ENCODE measurements at regions not wholly inside any gene's neighbourhood (a gene's known extent, or its start where the extent isn't known, plus 50 kb on each side); places are given as distances from the start of the nearest gene placed in this dataset.

DNA sequence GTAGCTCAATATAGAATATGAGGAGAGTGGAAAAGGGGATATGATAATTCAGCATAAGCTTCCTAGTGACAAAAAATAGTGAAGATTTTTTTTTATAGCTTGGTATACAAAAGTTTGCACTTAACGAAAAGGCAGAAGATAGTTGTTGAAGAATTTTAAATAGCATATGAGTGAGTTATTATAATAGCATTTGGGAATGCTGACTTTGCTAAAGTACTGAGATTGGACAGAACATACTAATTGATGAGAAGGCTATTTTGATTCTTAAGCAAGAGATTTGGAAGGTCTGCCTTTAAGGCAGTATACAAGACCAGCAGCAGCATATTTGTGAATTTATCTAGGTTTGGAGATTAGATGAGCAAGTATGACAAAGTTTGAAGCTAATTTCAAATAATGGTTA lies 600.9 kb upstream of the POT1 start:
- intact Hi-C loops (cut with DNase I): no loop called here
- Histone ChIP-seq H3K27ac (no peak overlapping the region), H3K27me3 (ENCODE audit: insufficient read depth in 3 of 3, low read length in 2 of 3) (no peaks in the 10 kb centered on the region), H3K9me3 (no peaks in the 10 kb centered on the region), H3K4me3 (no peak overlapping the region), H3K36me3 (ENCODE audit: insufficient read depth in 1 of 2, low read depth in 1 of 2) (no peaks in the 10 kb centered on the region), H3K4me1 (no peaks in the 10 kb centered on the region)
- ATAC-seq (no peak), DNase-seq (no peak)
- TF ChIP-seq CTCF (IDR thresholded peaks at IDR 0.05): no peak
- WGBS, 3 donors: 81 to 85% (median 84%) methylated on average over 1 of the region's 1 CpG

GRCh38 chr7:125529249-125529648 lies 599.6 kb upstream of the POT1 start:
- Histone ChIP-seq H3K9me3 (no peaks in the 10 kb centered on the region), H3K36me3 (ENCODE audit: insufficient read depth in 1 of 2, low read depth in 1 of 2) (no peaks in the 10 kb centered on the region), H3K4me3 (no peak overlapping the region), H3K27me3 (ENCODE audit: insufficient read depth in 3 of 3, low read length in 2 of 3) (no peaks in the 10 kb centered on the region), H3K4me1 (no peaks in the 10 kb centered on the region), H3K27ac (no peak overlapping the region)
- intact Hi-C loops (cut with DNase I): no loop called here
- DNase-seq: no peak
- ATAC-seq: no peak
- no peak for TF ChIP-seq CTCF (IDR thresholded peaks at IDR 0.05)
- WGBS, 3 donors: 60 to 75% (median 71%) methylated on average over 1 of the region's 1 CpG

DNA sequence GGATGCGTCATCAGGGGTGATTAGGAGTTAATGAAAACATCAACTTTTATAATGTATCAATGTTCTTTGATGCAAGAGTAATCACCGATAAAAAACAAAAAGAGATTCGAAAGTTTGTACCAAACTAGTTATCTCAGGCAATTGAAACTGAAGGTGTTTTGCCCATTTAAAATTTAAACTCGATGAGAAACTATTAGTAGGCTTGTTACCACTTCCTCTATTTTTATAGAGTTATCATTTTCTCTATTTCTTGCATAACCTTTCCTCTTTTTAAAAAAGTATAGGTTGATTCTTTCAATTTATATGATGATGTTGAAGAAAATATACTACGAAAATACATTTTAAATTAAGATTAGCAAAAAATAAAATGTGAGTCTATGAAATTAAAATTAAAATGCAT lies 597.3 kb upstream of the POT1 start:
- no peak overlapping the region for H3K4me3 ChIP-seq
- H3K27me3 ChIP-seq (ENCODE audit: insufficient read depth in 3 of 3, low read length in 2 of 3): no peaks in the 10 kb centered on the region
- DNase-seq (no peak), ATAC-seq (no peak)
- no peaks in the 10 kb centered on the region for H3K9me3 ChIP-seq
- intact Hi-C loops (cut with DNase I): no loop called here
- no peaks in the 10 kb centered on the region for H3K4me1 ChIP-seq
- 86 to 90% (median 89%) methylated on average over 5 of the region's 5 CpGs for WGBS, 3 donors
- no peak overlapping the region for H3K27ac ChIP-seq
- no peak for TF ChIP-seq CTCF (IDR thresholded peaks at IDR 0.05)
- no peaks in the 10 kb centered on the region for H3K36me3 ChIP-seq (ENCODE audit: insufficient read depth in 1 of 2, low read depth in 1 of 2)

DNA sequence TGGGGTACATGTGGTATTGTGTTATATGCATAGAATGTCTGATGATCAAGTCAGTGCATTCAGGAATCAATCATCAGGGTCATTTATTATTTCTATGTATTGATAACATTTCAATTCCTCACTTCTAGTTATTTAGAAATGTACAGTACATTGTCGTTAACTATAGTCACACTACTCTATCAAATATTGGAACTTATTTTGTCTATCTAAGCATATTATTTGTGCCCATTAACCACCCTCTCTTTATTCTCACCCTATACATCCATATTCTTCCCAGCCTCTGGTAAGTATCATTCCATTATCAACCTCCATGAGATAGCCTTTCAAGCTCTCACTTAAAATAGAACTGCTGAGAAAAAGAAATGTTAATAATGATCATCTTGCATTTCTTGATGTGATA lies 596.5 kb upstream of the POT1 start:
- no peak for TF ChIP-seq CTCF (IDR thresholded peaks at IDR 0.05)
- Histone ChIP-seq H3K36me3 (ENCODE audit: insufficient read depth in 1 of 2, low read depth in 1 of 2) (no peaks in the 10 kb centered on the region), H3K4me3 (no peak overlapping the region), H3K9me3 (no peaks in the 10 kb centered on the region), H3K27me3 (ENCODE audit: insufficient read depth in 3 of 3, low read length in 2 of 3) (no peaks in the 10 kb centered on the region), H3K27ac (no peak overlapping the region), H3K4me1 (no peaks in the 10 kb centered on the region)
- DNase-seq (no peak), ATAC-seq (no peak)
- 98 to 100% (median 98%) methylated on average over 1 of the region's 1 CpG for WGBS, 3 donors
- intact Hi-C loops (cut with DNase I): no loop called here

GRCh38 chr7:125516194-125516593 lies 586.6 kb upstream of the POT1 start:
- Histone ChIP-seq H3K4me1 (no peaks in the 10 kb centered on the region), H3K9me3 (no peaks in the 10 kb centered on the region), H3K4me3 (no peak overlapping the region), H3K27ac (no peak overlapping the region), H3K36me3 (ENCODE audit: insufficient read depth in 1 of 2, low read depth in 1 of 2) (no peaks in the 10 kb centered on the region), H3K27me3 (ENCODE audit: insufficient read depth in 3 of 3, low read length in 2 of 3) (no peaks in the 10 kb centered on the region)
- intact Hi-C loops (cut with DNase I): no loop called here
- ATAC-seq: no peak
- TF ChIP-seq CTCF (IDR thresholded peaks at IDR 0.05): no peak
- 24 to 32% (median 27%) methylated on average over 4 of the region's 4 CpGs for WGBS, 3 donors
- DNase-seq: no peak
